Heart left ventricle (tissue), 16 donors: ENCODE measurements at regions not wholly inside any gene's neighbourhood (a gene's known extent, or its start where the extent isn't known, plus 50 kb on each side); places are given as distances from the start of the nearest gene placed in this dataset.

Experiments
- ATAC-seq, 4 donors: fragments of 200-7000 bp; cut with Tn5 transposase; one replicate each; pipeline ENCODE4 v1.9.1; 2020 to 2022; ENCODE audit warnings: moderate library complexity in 4 of 4, mild to moderate bottlenecking in 3 of 4, moderate number of reproducible peaks in 1 of 4
- DNase-seq, 5 donors: peaks; one replicate each; pipeline ENCODE4 v3.0.0-alpha.2; 2020
- H3K27ac ChIP-seq, 12 donors: fragments of 200-600 bp; sonication (generic) in 4 of 12; one replicate each; pipeline versions ENCODE4 v1.5.0 to v1.8.0; 2016 to 2022; ENCODE audit warnings: mild to moderate bottlenecking in 2 of 12
- H3K27me3 ChIP-seq, 9 donors: fragments of 200-600 bp; sonication (generic) in 2 of 9; one replicate each; pipeline versions ENCODE4 v1.5.1 to v1.8.0; 2016 to 2022; ENCODE audit warnings: mild to moderate bottlenecking in 3 of 9
- H3K36me3 ChIP-seq, 9 donors: fragments of 200-600 bp; sonication (generic) in 2 of 9; one replicate each; pipeline versions ENCODE4 v1.5.0 to v1.8.0; 2018 to 2022; ENCODE audit warnings: mild to moderate bottlenecking in 2 of 9
- H3K4me1 ChIP-seq, 12 donors: fragments of 200-600 bp; sonication (generic) in 4 of 12; one replicate each; pipeline versions ENCODE4 v1.5.0 to v1.8.0; 2016 to 2022; ENCODE audit warnings: mild to moderate bottlenecking in 3 of 12
- H3K4me3 ChIP-seq, 12 donors: fragments of 200-600 bp; sonication (generic) in 4 of 12; one replicate each; pipeline versions ENCODE4 v1.5.0 to v1.8.0; 2017 to 2022; ENCODE audit warnings: mild to moderate bottlenecking in 9 of 12, moderate library complexity in 4 of 12
- H3K9me3 ChIP-seq, 12 donors: fragments of 200-600 bp; sonication (generic) in 4 of 12; one replicate each; pipeline versions ENCODE4 v1.5.0 to v1.8.0; 2016 to 2022; ENCODE audit warnings: mild to moderate bottlenecking in 1 of 12
- CTCF ChIP-seq, 12 donors: fragments of 200-600 bp; sonication (generic) in 4 of 12; IDR thresholded peaks; one replicate each; pipeline versions ENCODE4 v1.5.0 to v1.8.0; 2018 to 2022; ENCODE audit warnings: antibody characterized with exemption in 12 of 12, mild to moderate bottlenecking in 5 of 12
- POLR2A ChIP-seq, 2 donors: fragments of 450-650 bp; IDR thresholded peaks; one replicate each; pipeline ENCODE4 v1.6.1; 2017; ENCODE audit warnings: antibody characterized with exemption in 2 of 2, mild to moderate bottlenecking in 2 of 2, moderate library complexity in 2 of 2
- WGBS, 4 donors: extraction: QIAGEN DNeasy Blood & Tissue Kit in 2 of 4; methylation state at CpG; one replicate each; pipeline versions ENCODE4 v1.1.5 to v1.1.7; 2013 to 2018; 5-methylcytosine and 5-hydroxymethylcytosine counted together
- intact Hi-C, 10 donors: fragments of 100-400 bp; cut with DNase I; formaldehyde crosslinking; loops; one replicate each; pipeline versions ENCODE4 v1.11.1 to v1.14.2; 2022
- donor health status: ischemic (EF 13 %, LVEDD 7.1; RV severe dilation, severe dysfunction).
- donor health status: healthy with polysubstance abuse.
- donor health status: DM: no; HTN: yes; CAD: no.
- donor health status: DM: no; HTN: no; CAD: no.
- donor health status: ischemic (EF 25% LVEDD 6.9; RV normal size, moderate dysfunction).
- donor health status: ischemic (EF 25% LVEDD 5.7; RV mildly dilated, moderate dysfunction).
- donor health status: healthy.
- donor health status: DM: yes; HTN: yes; CAD: no.
- donor health status: ischemic (EF 35%, LVEDD 5.7; RV mildly dilated, moderate dysfunction).
- donor health status: nonischemic (EF 11% LVEDD 7.7; RV severe dilation, severe dysfunction).
- donor health status: DM: yes; HTN: yes; CAD: no.
- donor health status: PGD.
- donor health status: ischemic (EF 29% LVEDD 5.4; RV normal size, mild dysfunction).
- donor health status: nonischemic (EF 23%, LVEDD 6.1; RV moderate dilation, normal function).

GRCh38 chr1:216924732-216925131, 201.5 kb upstream of the ESRRG start:
- H3K27ac ChIP-seq: no peak overlapping the region
- ATAC-seq: no peak
- TF ChIP-seq POLR2A (IDR thresholded peaks at IDR 0.05): no peak
- TF ChIP-seq CTCF (IDR thresholded peaks at IDR 0.05): no peak
- no peak overlapping the region for H3K4me3 ChIP-seq
- no peaks in the 10 kb centered on the region for H3K36me3 ChIP-seq
- 50 to 60% (median 54%) methylated on average over 4 of the region's 4 CpGs for WGBS, 4 donors
- no peaks in the 10 kb centered on the region for H3K27me3 ChIP-seq
- no peaks in the 10 kb centered on the region for H3K9me3 ChIP-seq
- no peaks in the 10 kb centered on the region for H3K4me1 ChIP-seq
- intact Hi-C loops: no loop called here
- no peak for DNase-seq

GRCh38 chr1:216923601-216924000, 200.4 kb upstream of the ESRRG start:
- Histone ChIP-seq H3K9me3 (no peaks in the 10 kb centered on the region), H3K4me3 (no peak overlapping the region), H3K4me1 (no peaks in the 10 kb centered on the region), H3K27ac (no peak overlapping the region), H3K27me3 (no peaks in the 10 kb centered on the region), H3K36me3 (no peaks in the 10 kb centered on the region)
- 89 to 95% (median 94%) methylated on average over 5 of the region's 5 CpGs for WGBS, 4 donors
- ATAC-seq: no peak
- TF ChIP-seq POLR2A (IDR thresholded peaks at IDR 0.05) (no peak), CTCF (IDR thresholded peaks at IDR 0.05) (no peak)
- intact Hi-C loops: no loop called here
- DNase-seq: no peak

- 95 to 98% (median 96%) methylated on average over 2 of the region's 2 CpGs for WGBS, 4 donors
- no peak for TF ChIP-seq CTCF (IDR thresholded peaks at IDR 0.05)
- TF ChIP-seq POLR2A (IDR thresholded peaks at IDR 0.05): no peak
- Histone ChIP-seq H3K4me3 (no peak overlapping the region), H3K4me1 (no peaks in the 10 kb centered on the region), H3K27me3 (no peaks in the 10 kb centered on the region), H3K9me3 (no peaks in the 10 kb centered on the region), H3K27ac (no peak overlapping the region), H3K36me3 (no peaks in the 10 kb centered on the region)
- intact Hi-C loops: no loop called here
- no peak for DNase-seq
- no peak for ATAC-seq
Measured at GRCh38 chr1:216922406-216922805, 199.2 kb upstream of the ESRRG start.

- intact Hi-C loops: no loop called here
- Histone ChIP-seq H3K27me3 (no peaks in the 10 kb centered on the region), H3K4me3 (no peak overlapping the region), H3K4me1 (no peaks in the 10 kb centered on the region), H3K27ac (no peak overlapping the region), H3K9me3 (no peaks in the 10 kb centered on the region), H3K36me3 (no peaks in the 10 kb centered on the region)
- DNase-seq (no peak), ATAC-seq (no peak)
- no peak for TF ChIP-seq POLR2A (IDR thresholded peaks at IDR 0.05)
- no peak for TF ChIP-seq CTCF (IDR thresholded peaks at IDR 0.05)
- WGBS, 4 donors: 95 to 96% (median 96%) methylated on average over 3 of the region's 3 CpGs
Measured at GRCh38 chr1:216921866-216922265, 198.6 kb upstream of the ESRRG start.
